ENCODE measurements at regions not wholly inside any gene's neighbourhood (a gene's known extent, or its start where the extent isn't known, plus 50 kb on each side); places are given as distances from the start of the nearest gene placed in this dataset.

DNA sequence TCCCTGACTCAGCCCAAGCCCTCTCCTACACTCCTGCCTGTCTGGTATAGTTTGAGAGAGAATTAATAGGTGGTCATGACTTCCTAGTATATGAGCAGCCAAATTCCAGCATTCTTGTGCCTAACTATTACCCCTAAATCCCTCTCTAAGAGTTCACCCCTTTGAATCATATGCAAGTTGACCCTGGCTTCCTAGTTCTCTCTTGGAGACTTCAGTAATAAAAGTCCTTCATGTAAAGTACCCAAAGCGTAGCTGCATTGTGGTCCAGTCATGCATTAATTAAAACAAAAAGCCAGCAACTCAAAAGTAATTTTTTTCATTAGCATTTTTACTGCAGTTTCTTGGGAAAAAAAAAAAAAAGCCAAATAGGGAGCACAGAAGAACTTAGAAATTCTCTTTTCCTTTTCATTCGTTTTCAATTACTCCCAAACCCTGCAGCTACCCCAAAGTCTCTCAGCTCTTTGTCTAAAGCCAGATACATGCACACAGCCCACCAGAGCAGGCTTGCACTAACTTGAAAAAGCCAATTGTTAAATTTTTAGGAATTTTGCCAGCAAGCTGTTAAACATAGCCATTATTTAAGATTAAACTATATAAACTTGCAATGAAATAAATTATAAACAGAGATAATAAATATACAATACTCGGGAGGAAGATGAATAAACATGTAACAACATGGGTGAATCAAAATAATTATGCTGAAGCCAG is 50.1 kb upstream of the STT3B start:
- ATAC-seq (no peak), DNase-seq (no peak)
- Histone ChIP-seq H3K27ac (no peak overlapping the region), H3K4me3 (no peak overlapping the region), H3K4me1 (no peaks in the 10 kb centered on the region), H3K27me3 (ENCODE audit: low read depth) (no peaks in the 10 kb centered on the region), H3K9me3 (no peaks in the 10 kb centered on the region), H3K36me3 (no peaks in the 10 kb centered on the region)
- TF ChIP-seq, protein P1, sequence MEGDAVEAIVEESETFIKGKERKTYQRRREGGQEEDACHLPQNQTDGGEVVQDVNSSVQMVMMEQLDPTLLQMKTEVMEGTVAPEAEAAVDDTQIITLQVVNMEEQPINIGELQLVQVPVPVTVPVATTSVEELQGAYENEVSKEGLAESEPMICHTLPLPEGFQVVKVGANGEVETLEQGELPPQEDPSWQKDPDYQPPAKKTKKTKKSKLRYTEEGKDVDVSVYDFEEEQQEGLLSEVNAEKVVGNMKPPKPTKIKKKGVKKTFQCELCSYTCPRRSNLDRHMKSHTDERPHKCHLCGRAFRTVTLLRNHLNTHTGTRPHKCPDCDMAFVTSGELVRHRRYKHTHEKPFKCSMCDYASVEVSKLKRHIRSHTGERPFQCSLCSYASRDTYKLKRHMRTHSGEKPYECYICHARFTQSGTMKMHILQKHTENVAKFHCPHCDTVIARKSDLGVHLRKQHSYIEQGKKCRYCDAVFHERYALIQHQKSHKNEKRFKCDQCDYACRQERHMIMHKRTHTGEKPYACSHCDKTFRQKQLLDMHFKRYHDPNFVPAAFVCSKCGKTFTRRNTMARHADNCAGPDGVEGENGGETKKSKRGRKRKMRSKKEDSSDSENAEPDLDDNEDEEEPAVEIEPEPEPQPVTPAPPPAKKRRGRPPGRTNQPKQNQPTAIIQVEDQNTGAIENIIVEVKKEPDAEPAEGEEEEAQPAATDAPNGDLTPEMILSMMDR (IDR thresholded peaks at IDR 0.05): no peak
- intact Hi-C loops (cut with DNase I): no loop called here

Small RNAs in the stretch of these regions (microRNA-seq; reads per million reads assigned to microRNA genes)
- 19.6 reads per million, percentile 27 among the genes with 10 or more reads in this experiment for gene MIR466 (ENCODE audit: borderline number of aligned reads)
